Smooth muscle cell (in vitro differentiated cells): ENCODE measurements at regions not wholly inside any gene's neighbourhood (a gene's known extent, or its start where the extent isn't known, plus 50 kb on each side); places are given as distances from the start of the nearest gene placed in this dataset.

Experiments
- DNase-seq: peaks from one replicate; lab custom pipeline; 2025; ENCODE audit not compliant: unreplicated experiment; lab: John Stamatoyannopoulos, UW
- H2AFZ ChIP-seq: fragments of 200-600 bp; sonication (generic); 2 replicates; pipeline ENCODE4 v1.6.0; 2016; ENCODE audit warnings: antibody characterized with exemption, low read depth, mild to moderate bottlenecking
- H3F3A ChIP-seq: fragments of 200-600 bp; sonication (generic); 2 replicates; pipeline ENCODE4 v1.6.0; 2017; ENCODE audit warnings: antibody characterized with exemption, low read depth
- H3K27ac ChIP-seq: fragments of 200-600 bp; sonication (generic); 2 replicates; pipeline ENCODE4 v1.5.1; 2016; ENCODE audit warnings: low read depth, mild to moderate bottlenecking
- H3K27me3 ChIP-seq: fragments of 200-600 bp; sonication (generic); 2 replicates; pipeline ENCODE4 v1.6.1; 2016; ENCODE audit warnings: low read depth, mild to moderate bottlenecking
- H3K36me3 ChIP-seq: fragments of 200-600 bp; sonication (generic); 2 replicates; pipeline ENCODE4 v1.5.1; 2016; ENCODE audit warnings: low read depth
- H3K4me1 ChIP-seq: fragments of 200-600 bp; sonication (generic); 2 replicates; pipeline ENCODE4 v1.5.1; 2016; ENCODE audit warnings: low read depth
- H3K4me2 ChIP-seq: fragments of 200-600 bp; sonication (generic); 2 replicates; pipeline ENCODE4 v1.6.0; 2016; ENCODE audit warnings: mild to moderate bottlenecking
- H3K4me3 ChIP-seq: fragments of 200-600 bp; sonication (generic); 2 replicates; pipeline ENCODE4 v1.5.1; 2016; ENCODE audit warnings: mild to moderate bottlenecking
- H3K79me2 ChIP-seq: fragments of 200-600 bp; sonication (generic); 2 replicates; pipeline ENCODE4 v1.6.0; 2016; ENCODE audit warnings: low read depth, mild to moderate bottlenecking
- H3K9ac ChIP-seq: fragments of 200-600 bp; sonication (generic); 2 replicates; pipeline ENCODE4 v1.6.0; 2016; ENCODE audit warnings: low read depth
- H3K9me3 ChIP-seq: fragments of 200-600 bp; sonication (generic); replicated peaks from 2 replicates; pipeline ENCODE4 v1.5.1; 2016; ENCODE audit warnings: low read depth
- H4K20me1 ChIP-seq: fragments of 200-600 bp; sonication (generic); 2 replicates; pipeline ENCODE4 v1.6.0; 2016; ENCODE audit warnings: low read depth
- WGBS: methylation state at CpG from one replicate; pipeline ENCODE4 v1.1.7; 2016; ENCODE audit warnings: low lambda C conversion rate; 5-methylcytosine and 5-hydroxymethylcytosine counted together
- TF ChIP-seq, protein P1 (sequence below): fragments of 200-600 bp; sonication (generic); IDR thresholded peaks from 2 replicates; pipeline ENCODE4 v1.5.1; 2017; ENCODE audit warnings: borderline replicate concordance, mild to moderate bottlenecking, antibody characterized with exemption; ENCODE audit not compliant: insufficient read depth, poor library complexity, severe bottlenecking

GRCh38 chr1:96509951-96510350 lies 211.6 kb upstream of the PTBP2 start:
- TF ChIP-seq, protein P1, sequence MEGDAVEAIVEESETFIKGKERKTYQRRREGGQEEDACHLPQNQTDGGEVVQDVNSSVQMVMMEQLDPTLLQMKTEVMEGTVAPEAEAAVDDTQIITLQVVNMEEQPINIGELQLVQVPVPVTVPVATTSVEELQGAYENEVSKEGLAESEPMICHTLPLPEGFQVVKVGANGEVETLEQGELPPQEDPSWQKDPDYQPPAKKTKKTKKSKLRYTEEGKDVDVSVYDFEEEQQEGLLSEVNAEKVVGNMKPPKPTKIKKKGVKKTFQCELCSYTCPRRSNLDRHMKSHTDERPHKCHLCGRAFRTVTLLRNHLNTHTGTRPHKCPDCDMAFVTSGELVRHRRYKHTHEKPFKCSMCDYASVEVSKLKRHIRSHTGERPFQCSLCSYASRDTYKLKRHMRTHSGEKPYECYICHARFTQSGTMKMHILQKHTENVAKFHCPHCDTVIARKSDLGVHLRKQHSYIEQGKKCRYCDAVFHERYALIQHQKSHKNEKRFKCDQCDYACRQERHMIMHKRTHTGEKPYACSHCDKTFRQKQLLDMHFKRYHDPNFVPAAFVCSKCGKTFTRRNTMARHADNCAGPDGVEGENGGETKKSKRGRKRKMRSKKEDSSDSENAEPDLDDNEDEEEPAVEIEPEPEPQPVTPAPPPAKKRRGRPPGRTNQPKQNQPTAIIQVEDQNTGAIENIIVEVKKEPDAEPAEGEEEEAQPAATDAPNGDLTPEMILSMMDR: no peak
- DNase-seq: no peak

DNA sequence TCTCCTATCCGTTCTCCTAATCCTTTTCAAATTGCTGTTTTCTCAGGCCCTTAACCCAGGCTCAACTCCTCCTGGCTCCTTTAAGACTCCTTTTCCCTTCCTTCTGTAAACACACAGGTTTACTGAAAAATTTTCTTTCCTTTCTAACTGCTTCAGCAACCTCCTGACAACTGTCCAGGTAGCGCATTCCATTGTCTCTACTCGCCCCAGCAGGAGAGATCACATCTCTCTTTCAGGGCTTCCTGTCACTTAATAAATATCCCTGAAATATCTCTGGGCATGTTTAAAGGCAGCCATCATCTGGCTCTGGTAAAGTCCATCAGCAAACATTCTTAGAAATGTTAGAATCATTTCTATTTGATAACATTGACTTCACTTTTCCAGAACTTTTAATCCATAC lies 211.2 kb upstream of the PTBP2 start:
- Histone ChIP-seq H3K27ac (no peak overlapping the region), H2AFZ (no peak overlapping the region), H3K9me3 (no peaks in the 10 kb centered on the region), H3F3A (no peaks in the 10 kb centered on the region), H3K36me3 (no peaks in the 10 kb centered on the region), H3K4me2 (no peak overlapping the region), H3K4me3 (no peak overlapping the region), H3K4me1 (peaks cover 10% of the 10 kb centered on the region), H4K20me1 (no peaks in the 10 kb centered on the region), H3K9ac (no peak overlapping the region), H3K27me3 (no peaks in the 10 kb centered on the region), H3K79me2 (no peaks in the 10 kb centered on the region)
- WGBS: 62% methylated on average over 3 of the region's 3 CpGs
- TF ChIP-seq, protein P1: no peak
- no peak for DNase-seq

More at GRCh38 chr1:96509951-96510350, 211.6 kb upstream of the PTBP2 start:
- no peaks in the 10 kb centered on the region for H3K27me3 ChIP-seq
- no peaks in the 10 kb centered on the region for H3F3A ChIP-seq
- H3K4me2 ChIP-seq: no peak overlapping the region
- H2AFZ ChIP-seq: no peak overlapping the region
- no peaks in the 10 kb centered on the region for H3K9me3 ChIP-seq
- 83% methylated on average over 2 of the region's 2 CpGs for WGBS
- no peak overlapping the region for H3K27ac ChIP-seq
- H3K9ac ChIP-seq: no peak overlapping the region
- H4K20me1 ChIP-seq: no peaks in the 10 kb centered on the region
- no peaks in the 10 kb centered on the region for H3K79me2 ChIP-seq
- H3K4me1 ChIP-seq: peaks cover 10% of the 10 kb centered on the region
- H3K36me3 ChIP-seq: no peaks in the 10 kb centered on the region
- H3K4me3 ChIP-seq: no peak overlapping the region

DNA sequence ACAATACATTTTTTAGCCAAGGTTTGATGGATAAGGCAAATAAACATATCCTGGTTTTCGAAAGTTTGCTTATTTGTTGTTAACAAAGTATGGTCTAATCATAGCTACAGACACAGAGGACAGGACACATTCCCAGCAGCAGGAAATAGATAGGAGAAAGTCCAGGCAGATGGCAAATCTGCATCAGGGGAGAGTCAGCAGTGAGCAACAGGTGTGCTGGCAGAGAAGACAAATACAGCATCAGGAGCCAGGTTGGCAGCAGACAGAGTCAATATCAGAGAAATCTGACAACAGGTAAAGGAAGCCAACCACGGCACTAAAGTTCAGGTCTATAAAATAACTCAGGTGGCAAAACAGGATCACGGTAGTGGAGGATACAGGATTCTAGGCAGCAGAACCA lies 210.7 kb upstream of the PTBP2 start:
- DNase-seq: no peak
- Histone ChIP-seq H3K27me3 (no peaks in the 10 kb centered on the region), H3K9me3 (no peaks in the 10 kb centered on the region), H3K4me2 (no peak overlapping the region), H3F3A (no peaks in the 10 kb centered on the region), H3K4me3 (no peak overlapping the region), H3K36me3 (no peaks in the 10 kb centered on the region), H3K27ac (no peak overlapping the region), H3K9ac (no peak overlapping the region), H3K4me1 (peaks cover 10% of the 10 kb centered on the region), H2AFZ (no peak overlapping the region), H4K20me1 (no peaks in the 10 kb centered on the region), H3K79me2 (no peaks in the 10 kb centered on the region)
- WGBS: 90% methylated on average over 3 of the region's 3 CpGs
- TF ChIP-seq, protein P1: no peak

DNA sequence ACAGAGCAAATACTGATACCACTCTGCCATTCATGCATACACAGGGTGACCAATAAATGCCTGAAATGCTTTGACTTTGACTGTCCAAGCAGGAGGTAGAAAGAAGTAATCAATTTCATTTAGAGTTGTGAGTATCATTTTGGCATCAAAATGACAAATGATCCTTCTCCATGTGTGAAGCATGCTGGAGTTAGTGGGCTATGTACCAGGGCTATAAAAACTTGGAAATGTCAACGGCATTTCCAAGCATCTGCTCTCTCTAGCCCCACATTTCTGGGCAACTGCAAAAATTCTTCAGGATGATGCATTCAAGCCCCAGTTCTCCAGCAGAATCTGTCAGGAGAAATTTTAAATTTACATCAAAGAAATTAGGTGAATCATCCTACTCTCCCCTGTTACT lies 208.4 kb upstream of the PTBP2 start:
- H3K36me3 ChIP-seq: no peaks in the 10 kb centered on the region
- DNase-seq: no peak
- no peak overlapping the region for H3K4me2 ChIP-seq
- H3K9ac ChIP-seq: no peak overlapping the region
- peaks cover 10% of the 10 kb centered on the region for H3K4me1 ChIP-seq
- no peaks in the 10 kb centered on the region for H3K79me2 ChIP-seq
- 80% methylated on average over 1 of the region's 1 CpG for WGBS
- H3F3A ChIP-seq: no peaks in the 10 kb centered on the region
- H3K27ac ChIP-seq: no peak overlapping the region
- no peak overlapping the region for H3K4me3 ChIP-seq
- no peak overlapping the region for H2AFZ ChIP-seq
- H4K20me1 ChIP-seq: no peaks in the 10 kb centered on the region
- H3K9me3 ChIP-seq: no peaks in the 10 kb centered on the region
- H3K27me3 ChIP-seq: no peaks in the 10 kb centered on the region
- TF ChIP-seq, protein P1: no peak
